WERI-Rb-1 (cell line): ENCODE measurements at regions not wholly inside any gene's neighbourhood (a gene's known extent, or its start where the extent isn't known, plus 50 kb on each side); places are given as distances from the start of the nearest gene placed in this dataset.

ENCODE experiments used
- DNase-seq: peaks from one replicate; pipeline ENCODE4 v3.0.0-alpha.2; 2020
- H3K27ac ChIP-seq: fragments of 250-450 bp; sonication (Bioruptor Pico); 2 replicates; pipeline ENCODE4 v1.5.1; 2020; ENCODE audit warnings: mild to moderate bottlenecking, moderate library complexity
- H3K27me3 ChIP-seq: fragments of 250-450 bp; sonication (Bioruptor Pico); 2 replicates; pipeline ENCODE4 v1.5.1; 2021; ENCODE audit warnings: mild to moderate bottlenecking, low read depth, moderate library complexity; ENCODE audit not compliant: insufficient read depth, severe bottlenecking
- H3K36me3 ChIP-seq: fragments of 250-450 bp; sonication (Bioruptor Pico); 2 replicates; pipeline ENCODE4 v1.5.1; 2020; ENCODE audit warnings: mild to moderate bottlenecking, moderate library complexity
- H3K4me3 ChIP-seq: 2 replicates; pipeline ENCODE4 v1.5.1; 2011; ENCODE audit warnings: low read depth, mild to moderate bottlenecking, control low read depth, low read length
- H3K9me3 ChIP-seq: fragments of 250-450 bp; sonication (Bioruptor Pico); 2 replicates; pipeline ENCODE4 v1.5.1; 2021; ENCODE audit warnings: mild to moderate bottlenecking, moderate library complexity; ENCODE audit not compliant: severe bottlenecking
- CTCF ChIP-seq: IDR thresholded peaks from 2 replicates; pipeline ENCODE4 v1.5.1; 2011; ENCODE audit warnings: low read depth, mild to moderate bottlenecking, control low read depth, inconsistent platforms, low read length

GRCh38 chr7:42702647-42703046 lies 209.2 kb downstream of the C7orf25 start:
- no peaks in the 10 kb centered on the region for H3K9me3 ChIP-seq
- no peak overlapping the region for H3K4me3 ChIP-seq
- DNase-seq: no peak
- TF ChIP-seq CTCF: no peak
- no peak overlapping the region for H3K27ac ChIP-seq
- peaks cover 54% of the 10 kb centered on the region for H3K27me3 ChIP-seq
- no peaks in the 10 kb centered on the region for H3K36me3 ChIP-seq

DNA sequence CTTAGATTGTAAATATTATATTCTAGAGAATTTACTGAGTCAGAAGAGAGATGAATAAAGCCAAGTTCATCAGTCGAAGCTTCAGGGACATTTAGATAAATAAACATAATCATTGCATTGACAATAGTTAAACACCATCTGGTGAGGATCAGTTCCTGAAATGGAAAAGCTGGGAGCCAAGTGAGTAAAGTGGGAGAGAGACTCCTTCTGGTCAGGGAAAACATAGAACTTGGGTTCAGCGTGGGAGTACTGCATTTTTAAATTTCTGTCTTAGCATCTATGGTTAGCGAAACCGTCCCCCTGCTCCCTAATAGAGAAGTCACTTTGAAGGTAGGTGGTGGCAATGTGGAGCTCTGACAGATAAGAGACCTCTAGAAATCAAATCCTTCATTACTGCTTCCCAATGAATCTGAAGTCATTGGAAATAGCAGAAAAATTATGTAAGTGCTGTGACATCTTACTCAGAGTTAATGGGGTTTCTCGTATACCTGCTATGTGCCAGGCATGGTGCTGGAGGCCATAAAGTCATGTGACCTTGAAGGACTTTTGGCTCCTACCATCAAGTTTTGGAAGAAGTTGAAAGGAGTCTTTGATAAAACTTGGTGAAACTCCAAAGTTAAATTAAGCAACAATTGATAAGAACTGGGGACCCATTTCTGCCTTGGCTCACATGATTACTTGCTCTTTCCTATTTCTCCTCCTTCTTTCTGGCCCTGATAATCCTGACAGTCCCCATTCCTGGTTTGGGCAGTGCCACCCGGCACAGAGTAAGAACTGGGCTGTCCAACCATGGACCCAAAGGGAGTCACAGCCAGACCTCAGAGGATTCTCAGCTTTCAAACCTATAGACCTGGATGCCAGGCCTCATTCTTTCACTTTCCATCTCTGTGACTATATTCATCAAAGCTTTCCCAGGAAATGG lies 211.2 kb downstream of the C7orf25 start:
- no peak for DNase-seq
- no peak for TF ChIP-seq CTCF
- peaks cover 59% of the 10 kb centered on the region for H3K27me3 ChIP-seq
- no peaks in the 10 kb centered on the region for H3K36me3 ChIP-seq
- H3K9me3 ChIP-seq: no peaks in the 10 kb centered on the region
- no peak overlapping the region for H3K4me3 ChIP-seq
- H3K27ac ChIP-seq: no peak overlapping the region

DNA sequence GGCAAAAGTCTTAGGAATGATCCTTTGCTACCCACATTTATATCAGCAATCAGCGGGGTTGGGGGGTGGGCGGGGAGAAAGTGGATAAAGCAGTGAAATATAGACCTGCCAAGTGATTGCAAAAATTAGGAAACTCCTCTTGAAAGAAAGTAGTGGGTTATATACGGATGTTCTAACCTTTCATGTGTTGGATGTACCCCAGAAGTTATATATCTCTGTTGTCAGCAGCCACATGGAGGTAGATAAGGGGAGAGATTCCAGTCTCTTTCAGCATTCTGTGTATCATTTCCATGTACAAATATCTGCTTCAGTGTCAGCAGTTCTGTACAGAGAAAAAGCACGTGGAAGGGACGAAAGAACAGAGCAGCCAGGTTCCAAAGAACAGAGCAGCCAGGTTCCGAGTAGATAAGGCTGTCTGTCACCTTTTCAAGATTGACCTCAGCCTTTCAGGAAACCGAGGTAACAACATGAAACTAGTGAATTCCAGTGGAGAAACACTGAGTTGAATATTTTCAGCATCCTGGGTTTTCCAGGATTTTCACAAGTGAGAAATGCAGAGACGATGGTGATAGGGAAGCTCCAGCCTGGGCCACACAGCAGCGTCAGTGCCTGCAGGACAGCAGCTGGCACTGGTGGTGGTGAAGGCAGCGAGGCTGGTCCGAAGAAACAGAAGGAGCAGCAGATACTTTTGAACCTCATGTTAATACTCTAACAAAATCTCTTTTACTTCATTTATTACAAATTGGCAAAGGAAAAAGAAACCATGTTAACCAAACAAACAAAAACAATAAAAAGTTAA lies 212.3 kb downstream of the C7orf25 start:
- no peak overlapping the region for H3K4me3 ChIP-seq
- no peak overlapping the region for H3K27ac ChIP-seq
- no peak for TF ChIP-seq CTCF
- no peaks in the 10 kb centered on the region for H3K36me3 ChIP-seq
- peaks cover 60% of the 10 kb centered on the region for H3K27me3 ChIP-seq
- H3K9me3 ChIP-seq: no peaks in the 10 kb centered on the region
- no peak for DNase-seq

- H3K4me3 ChIP-seq: no peak overlapping the region
- H3K27me3 ChIP-seq: peaks cover 65% of the 10 kb centered on the region
- H3K36me3 ChIP-seq: no peaks in the 10 kb centered on the region
- H3K27ac ChIP-seq: no peak overlapping the region
- H3K9me3 ChIP-seq: no peaks in the 10 kb centered on the region
- DNase-seq: no peak
- TF ChIP-seq CTCF: no peak
Observed at GRCh38 chr7:42698600-42699374, 213.1 kb downstream of the C7orf25 start.

GRCh38 chr7:42694894-42695507 lies 216.9 kb downstream of the C7orf25 start:
- DNase-seq: no peak
- Histone ChIP-seq H3K36me3 (no peaks in the 10 kb centered on the region), H3K4me3 (no peak overlapping the region), H3K27ac (no peak overlapping the region), H3K9me3 (no peaks in the 10 kb centered on the region), H3K27me3 (peaks cover 83% of the 10 kb centered on the region)
- TF ChIP-seq CTCF: no peak
